ENCODE measurements at regions not wholly inside any gene's neighbourhood (a gene's known extent, or its start where the extent isn't known, plus 50 kb on each side); places are given as distances from the start of the nearest gene placed in this dataset.

GRCh38 chr13:47678201-47678968 is 322.7 kb downstream of the SUCLA2 start:
- no peaks in the 10 kb centered on the region for H3K4me1 ChIP-seq (ENCODE audit: insufficient read depth, low read length)
- H4K20me1 ChIP-seq (ENCODE audit: insufficient read depth, low read length): no peaks in the 10 kb centered on the region
- H3K27ac ChIP-seq (ENCODE audit: extremely low read length, insufficient read depth, low read length): no peak overlapping the region
- ATAC-seq: no peak
- no TSS peak for BruUV-seq (replicated peaks)
- intact Hi-C loops (cut with micrococcal nuclease; ENCODE audit: unreplicated experiment): no loop called here
- 0% methylated on average over 4 of the region's 4 CpGs for WGBS (ENCODE audit: low lambda C conversion rate)
- no peak overlapping the region for H2AFZ ChIP-seq (ENCODE audit: low read length)
- DNase-seq (ENCODE audit: low spot score): no peak
- ChIA-PET CTCF (ENCODE audit: low intra/inter-chr PET ratio, low total read pairs) (no interaction called here), POLR2A (no interaction called here)
- no peak overlapping the region for H3K9ac ChIP-seq (ENCODE audit: insufficient read depth, low read depth, low read length)
- TF ChIP-seq ZNF446 (CRISPR knock-in tag; IDR thresholded peaks at IDR 0.05) (no peak), AGO1 (IDR thresholded peaks at IDR 0.05; ENCODE audit: low read depth, low read length, poor library complexity, severe bottlenecking) (no peak), ZNF607 (CRISPR knock-in tag; IDR thresholded peaks at IDR 0.05; ENCODE audit: borderline replicate concordance) (no peak), BORCS8-MEF2B (CRISPR knock-in tag; IDR thresholded peaks at IDR 0.05) (no peak), ZNF678 (CRISPR knock-in tag; IDR thresholded peaks at IDR 0.05) (no peak), DNMT3B (CRISPR knock-in tag; conservative IDR thresholded peaks at IDR 0.05) (no peak), BCL6 (CRISPR knock-in tag; IDR thresholded peaks at IDR 0.05) (no peak), CREB3 (CRISPR knock-in tag; IDR thresholded peaks at IDR 0.05) (no peak), ZNF3 (CRISPR knock-in tag; IDR thresholded peaks at IDR 0.05) (no peak)
- TF ChIP-seq, protein P1, sequence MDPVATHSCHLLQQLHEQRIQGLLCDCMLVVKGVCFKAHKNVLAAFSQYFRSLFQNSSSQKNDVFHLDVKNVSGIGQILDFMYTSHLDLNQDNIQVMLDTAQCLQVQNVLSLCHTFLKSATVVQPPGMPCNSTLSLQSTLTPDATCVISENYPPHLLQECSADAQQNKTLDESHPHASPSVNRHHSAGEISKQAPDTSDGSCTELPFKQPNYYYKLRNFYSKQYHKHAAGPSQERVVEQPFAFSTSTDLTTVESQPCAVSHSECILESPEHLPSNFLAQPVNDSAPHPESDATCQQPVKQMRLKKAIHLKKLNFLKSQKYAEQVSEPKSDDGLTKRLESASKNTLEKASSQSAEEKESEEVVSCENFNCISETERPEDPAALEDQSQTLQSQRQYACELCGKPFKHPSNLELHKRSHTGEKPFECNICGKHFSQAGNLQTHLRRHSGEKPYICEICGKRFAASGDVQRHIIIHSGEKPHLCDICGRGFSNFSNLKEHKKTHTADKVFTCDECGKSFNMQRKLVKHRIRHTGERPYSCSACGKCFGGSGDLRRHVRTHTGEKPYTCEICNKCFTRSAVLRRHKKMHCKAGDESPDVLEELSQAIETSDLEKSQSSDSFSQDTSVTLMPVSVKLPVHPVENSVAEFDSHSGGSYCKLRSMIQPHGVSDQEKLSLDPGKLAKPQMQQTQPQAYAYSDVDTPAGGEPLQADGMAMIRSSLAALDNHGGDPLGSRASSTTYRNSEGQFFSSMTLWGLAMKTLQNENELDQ (CRISPR knock-in tag; IDR thresholded peaks at IDR 0.05; ENCODE audit: borderline replicate concordance): no peak
- TF ChIP-seq, protein P2, sequence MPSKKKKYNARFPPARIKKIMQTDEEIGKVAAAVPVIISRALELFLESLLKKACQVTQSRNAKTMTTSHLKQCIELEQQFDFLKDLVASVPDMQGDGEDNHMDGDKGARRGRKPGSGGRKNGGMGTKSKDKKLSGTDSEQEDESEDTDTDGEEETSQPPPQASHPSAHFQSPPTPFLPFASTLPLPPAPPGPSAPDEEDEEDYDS (CRISPR knock-in tag; IDR thresholded peaks at IDR 0.05): no peak
- FAIRE-seq: no peak
- no peaks in the 10 kb centered on the region for H3K9me3 ChIP-seq (ENCODE audit: low read length)
- H3K36me3 ChIP-seq (replicated peaks in 1 of 2; ENCODE audit: control insufficient read depth in 1 of 2, insufficient read depth in 2 of 2, low read length in 2 of 2): no peaks in the 10 kb centered on the region
- in situ Hi-C loops (cut with HindIII; ENCODE audit: extremely low pct_ligation_motif_present, low pct_unique_long_range_greater_than_20kb): no loop called here
- H3K4me2 ChIP-seq (ENCODE audit: low read depth, low read length): no peak overlapping the region
- no peaks in the 10 kb centered on the region for H3K79me2 ChIP-seq (ENCODE audit: insufficient read depth, low read length)
- H3K4me3 ChIP-seq (replicated peaks in 1 of 3; ENCODE audit: insufficient read depth in 1 of 3, low read depth in 2 of 3, low read length in 3 of 3): no peak overlapping the region
- no peaks in the 10 kb centered on the region for H3K27me3 ChIP-seq (ENCODE audit: control insufficient read depth in 1 of 2, insufficient read depth in 2 of 2, low read length in 2 of 2)

Measured in HepG2 (cell line).